OCI-LY7 (cell line): ENCODE measurements at regions not wholly inside any gene's neighbourhood (a gene's known extent, or its start where the extent isn't known, plus 50 kb on each side); places are given as distances from the start of the nearest gene placed in this dataset.

Experiments used
- CTCF ChIP-seq: fragments of 200-600 bp; sonication (generic); conservative IDR thresholded peaks from 2 replicates; pipeline ENCODE4 v1.5.1; 2014; ENCODE audit warnings: mild to moderate bottlenecking, antibody characterized with exemption, low read length, moderate library complexity, mixed read lengths
- EZH2phosphoT487 ChIP-seq: fragments of 200-600 bp; sonication (generic); IDR thresholded peaks from 2 replicates; pipeline ENCODE4 v1.6.1; 2018; ENCODE audit warnings: low read depth, borderline replicate concordance, mild to moderate bottlenecking, mixed run types, antibody characterized with exemption, low read length, moderate library complexity, mixed read lengths

- TF ChIP-seq CTCF (no peak), EZH2phosphoT487 (no peak)
Observed at GRCh38 chr16:72244853-72245252, 72.9 kb upstream of the PMFBP1 start.
